ENCODE measurements at regions not wholly inside any gene's neighbourhood (a gene's known extent, or its start where the extent isn't known, plus 50 kb on each side); places are given as distances from the start of the nearest gene placed in this dataset.

DNA sequence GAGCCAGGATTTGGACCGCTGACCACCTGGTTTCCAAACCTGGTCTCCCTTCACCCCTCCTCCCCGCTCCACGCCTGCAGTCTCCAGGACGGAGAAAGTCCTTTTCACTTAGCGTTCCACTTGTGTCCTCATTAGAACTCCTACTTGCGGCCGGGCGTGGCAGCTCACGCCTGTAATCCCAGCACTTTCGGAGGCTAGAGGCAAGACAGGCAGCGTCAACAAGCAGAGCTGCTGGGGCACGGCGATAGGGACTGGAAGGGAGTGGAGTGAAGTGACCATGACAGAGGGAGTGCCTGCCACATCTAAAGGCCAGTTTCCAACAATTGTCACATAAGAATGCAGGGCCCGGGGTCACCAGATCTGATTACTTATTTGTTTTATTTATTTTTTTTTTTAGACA lies 132.5 kb upstream of the NCOR2 start:
- TF ChIP-seq, protein P1, sequence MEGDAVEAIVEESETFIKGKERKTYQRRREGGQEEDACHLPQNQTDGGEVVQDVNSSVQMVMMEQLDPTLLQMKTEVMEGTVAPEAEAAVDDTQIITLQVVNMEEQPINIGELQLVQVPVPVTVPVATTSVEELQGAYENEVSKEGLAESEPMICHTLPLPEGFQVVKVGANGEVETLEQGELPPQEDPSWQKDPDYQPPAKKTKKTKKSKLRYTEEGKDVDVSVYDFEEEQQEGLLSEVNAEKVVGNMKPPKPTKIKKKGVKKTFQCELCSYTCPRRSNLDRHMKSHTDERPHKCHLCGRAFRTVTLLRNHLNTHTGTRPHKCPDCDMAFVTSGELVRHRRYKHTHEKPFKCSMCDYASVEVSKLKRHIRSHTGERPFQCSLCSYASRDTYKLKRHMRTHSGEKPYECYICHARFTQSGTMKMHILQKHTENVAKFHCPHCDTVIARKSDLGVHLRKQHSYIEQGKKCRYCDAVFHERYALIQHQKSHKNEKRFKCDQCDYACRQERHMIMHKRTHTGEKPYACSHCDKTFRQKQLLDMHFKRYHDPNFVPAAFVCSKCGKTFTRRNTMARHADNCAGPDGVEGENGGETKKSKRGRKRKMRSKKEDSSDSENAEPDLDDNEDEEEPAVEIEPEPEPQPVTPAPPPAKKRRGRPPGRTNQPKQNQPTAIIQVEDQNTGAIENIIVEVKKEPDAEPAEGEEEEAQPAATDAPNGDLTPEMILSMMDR (IDR thresholded peaks at IDR 0.05; ENCODE audit: low read depth, low read length, poor library complexity, severe bottlenecking), result no peak
- no peak for TF ChIP-seq EZH2phosphoT487 (IDR thresholded peaks at IDR 0.05; ENCODE audit: borderline replicate concordance, low read length)

All from DOHH2 (cell line).